ENCODE measurements at regions not wholly inside any gene's neighbourhood (a gene's known extent, or its start where the extent isn't known, plus 50 kb on each side); places are given as distances from the start of the nearest gene placed in this dataset.

- TF ChIP-seq POLR2AphosphoS5 (IDR thresholded peaks at IDR 0.05; ENCODE audit: low read depth) (no peak), CTCF (conservative IDR thresholded peaks at IDR 0.05; ENCODE audit: low read depth in 2 of 2) (no peak), NANOG (IDR thresholded peaks at IDR 0.05; ENCODE audit: borderline replicate concordance) (no peak), EZH2phosphoT487 (IDR thresholded peaks at IDR 0.05; ENCODE audit: unreplicated experiment) (no peak), ZNF331 (CRISPR knock-in tag; IDR thresholded peaks at IDR 0.05; ENCODE audit: low read depth) (no peak)
These were observed 353.4 kb upstream of the SLC30A5 start for GRCh38 chr5:68740226-68740910.

All from GM23338 (cell line).